Germinal center (tissue), 1 donor: ENCODE measurements at regions not wholly inside any gene's neighbourhood (a gene's known extent, or its start where the extent isn't known, plus 50 kb on each side); places are given as distances from the start of the nearest gene placed in this dataset.

ENCODE experiments used
- DNase-seq: peaks from one replicate; pipeline ENCODE4 v3.0.0; 2012; ENCODE audit warnings: mixed read lengths, low spot score

DNA sequence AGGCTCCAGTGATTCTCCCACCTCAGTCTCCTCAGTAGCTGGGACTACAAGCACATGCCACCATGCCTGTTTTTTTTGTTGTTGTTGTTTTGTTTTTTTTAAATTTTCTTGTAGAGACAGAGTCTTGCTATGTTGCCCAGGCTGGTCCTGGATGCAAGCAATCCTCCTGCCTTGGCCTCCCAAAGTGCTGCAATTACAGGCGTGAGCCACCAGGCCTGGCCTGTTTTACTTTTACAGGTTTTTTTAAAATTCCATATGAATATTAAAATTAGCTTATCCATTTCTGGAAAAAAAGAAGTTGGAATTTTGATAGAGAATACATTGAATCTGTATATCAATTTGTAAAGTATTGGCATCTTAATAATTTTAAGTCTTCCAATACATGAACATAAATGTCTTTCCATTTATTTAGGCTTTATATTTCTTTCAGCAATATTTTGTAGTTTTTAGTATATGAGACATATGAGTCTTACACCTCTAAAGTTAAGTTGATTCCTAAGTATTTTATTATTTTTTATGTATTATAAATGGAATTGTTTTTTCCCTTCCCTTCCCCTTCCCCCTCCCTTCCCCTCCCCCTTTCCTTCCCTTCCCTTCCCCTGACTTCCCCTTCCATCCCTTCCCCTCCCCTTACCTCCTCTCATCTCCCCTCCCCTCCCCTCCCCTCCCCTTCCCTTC, 323.5 kb upstream of the SALL1 start:
- no peak for DNase-seq

DNA sequence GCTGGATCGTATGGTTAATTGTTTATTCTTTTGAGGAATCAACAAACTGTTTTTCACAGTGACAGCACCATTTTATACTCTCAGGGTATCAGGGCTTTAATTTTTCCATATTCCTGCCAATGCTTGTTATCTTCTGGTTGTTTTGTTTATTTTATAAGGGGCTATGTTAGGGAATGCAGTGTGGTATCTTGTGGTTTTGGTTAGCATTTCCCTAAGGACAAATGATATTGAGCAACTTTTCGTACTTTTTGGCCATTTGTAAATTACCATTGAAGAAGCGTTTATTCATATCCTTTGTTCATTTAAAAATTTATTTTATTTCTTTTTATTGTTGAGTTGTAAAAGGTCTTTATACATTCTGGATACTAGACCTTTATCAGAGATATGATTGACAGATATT, 322.0 kb upstream of the SALL1 start:
- DNase-seq = no peak

GRCh38 chr16:51470492-51470891, 319.4 kb upstream of the SALL1 start:
- no peak for DNase-seq

DNA sequence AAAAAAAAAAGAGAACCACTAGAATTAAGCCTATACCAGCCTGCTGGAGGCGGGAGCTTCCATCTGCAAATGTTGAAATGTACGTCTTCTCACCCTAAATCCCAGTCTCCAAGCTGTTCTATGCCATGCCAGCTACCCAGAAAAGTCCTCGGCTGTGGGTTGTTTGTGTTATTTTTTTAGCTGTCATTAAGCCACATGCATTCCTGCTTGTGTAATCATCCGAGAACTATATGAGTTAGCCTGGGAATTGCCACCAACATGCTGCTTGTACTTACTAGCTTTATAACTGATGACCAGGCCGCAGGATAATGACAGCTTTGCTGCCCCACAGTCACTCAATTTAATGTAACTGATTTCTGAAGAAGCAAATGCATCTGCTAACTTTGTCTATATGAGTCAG, 313.9 kb upstream of the SALL1 start:
- no peak for DNase-seq

- DNase-seq = no peak
These were observed 310.2 kb upstream of the SALL1 start for GRCh38 chr16:51461255-51461654.

GRCh38 chr16:51458356-51459140, 307.5 kb upstream of the SALL1 start:
- no peak for DNase-seq

DNA sequence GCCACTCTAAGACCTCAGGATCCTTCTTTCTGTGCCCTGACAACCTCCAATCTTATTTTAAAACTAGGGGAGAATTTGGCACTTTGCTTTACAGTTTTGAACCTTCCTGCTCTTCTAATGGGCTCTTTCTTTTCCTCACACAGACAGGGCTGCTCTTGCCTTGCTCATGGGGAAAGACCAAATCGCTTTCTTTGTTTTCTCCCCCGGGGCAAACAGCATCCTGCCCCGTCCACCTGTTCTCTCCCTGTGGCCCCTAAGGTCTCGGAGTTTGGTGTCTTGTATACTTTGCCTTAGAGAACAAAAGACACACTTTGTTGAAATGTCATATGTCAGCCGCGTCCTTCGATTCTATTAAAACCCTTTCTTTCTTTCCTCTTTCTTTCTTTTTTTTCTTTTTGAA, 306.7 kb upstream of the SALL1 start:
- DNase-seq = no peak

DNA sequence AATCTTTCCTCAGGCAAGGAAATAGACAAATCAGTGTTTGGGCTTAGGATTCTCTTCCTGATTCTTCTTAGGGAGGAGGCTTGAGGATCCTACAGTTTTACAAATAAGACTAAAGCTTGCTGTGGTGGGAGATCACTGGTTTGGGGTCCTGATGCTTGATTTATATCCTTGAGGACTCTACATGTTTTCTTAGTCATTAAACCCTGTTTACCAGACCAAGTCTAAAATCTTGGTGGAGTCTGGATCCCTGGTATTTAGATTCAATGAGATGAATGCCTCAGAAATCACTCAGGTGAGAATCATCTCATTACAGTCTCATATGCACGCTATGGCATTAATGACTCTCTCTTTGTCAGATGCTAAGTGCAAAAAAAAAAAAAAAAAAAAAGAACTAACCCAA, 304.3 kb upstream of the SALL1 start:
- DNase-seq = no peak

DNA sequence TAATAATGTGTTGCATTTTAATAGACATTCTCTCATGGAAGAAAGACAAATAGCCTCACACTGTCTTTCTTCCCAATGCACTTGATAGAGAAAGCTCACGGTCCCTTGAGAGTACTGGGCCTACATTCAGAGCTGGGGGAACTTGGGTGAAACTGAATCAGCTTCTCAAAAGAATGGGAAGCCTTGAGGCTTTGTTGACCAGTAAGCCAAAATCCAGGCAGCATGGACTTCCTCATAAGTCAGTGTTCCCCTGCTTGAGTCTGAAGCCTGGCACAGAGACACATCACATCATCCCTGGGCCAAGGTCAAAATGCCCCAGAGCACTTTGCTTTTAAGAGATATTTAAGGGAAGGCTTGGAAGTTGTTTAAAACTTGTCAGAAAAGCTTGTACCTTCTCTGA, 302.2 kb upstream of the SALL1 start:
- DNase-seq = no peak

DNA sequence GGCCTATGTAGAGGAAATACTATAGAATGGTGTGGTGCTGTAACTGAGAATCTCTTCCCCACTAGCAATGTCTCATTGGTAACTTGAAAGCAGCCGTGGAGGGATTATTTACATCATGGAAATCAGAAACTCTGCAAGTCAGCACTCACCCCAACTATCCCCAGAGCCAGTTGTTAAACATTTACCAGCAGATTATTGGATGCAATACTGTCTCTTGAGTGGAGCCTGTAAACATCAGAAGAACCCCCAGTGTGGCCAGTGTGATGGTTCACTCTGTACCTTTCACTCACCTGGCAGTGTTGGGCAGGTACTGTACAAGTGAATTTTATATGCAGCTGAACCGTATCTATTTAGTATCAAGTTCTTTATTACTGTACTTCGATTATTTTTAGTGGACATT, 299.8 kb upstream of the SALL1 start:
- DNase-seq = no peak

- no peak for DNase-seq
These were observed 299.3 kb upstream of the SALL1 start for GRCh38 chr16:51450376-51450775.

DNA sequence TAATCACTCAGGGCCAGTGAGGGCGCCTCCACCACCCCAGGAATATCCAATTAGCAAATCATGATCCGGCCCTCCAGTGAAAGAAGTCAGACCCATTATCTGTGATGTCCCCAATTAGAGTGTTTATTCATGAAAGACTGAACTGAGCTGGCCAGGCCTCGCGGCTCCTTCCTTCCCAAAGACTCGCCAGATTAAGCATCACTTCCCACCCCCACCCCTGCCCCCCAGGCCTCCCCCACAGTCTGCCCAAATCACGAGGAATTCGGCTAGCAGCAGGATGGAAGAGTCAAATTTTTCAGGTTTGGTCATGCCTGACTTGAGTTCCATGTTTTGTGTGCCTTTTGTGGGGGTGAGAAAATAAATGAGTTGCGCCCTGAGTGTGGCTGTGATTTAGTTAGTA, 298.4 kb upstream of the SALL1 start:
- no peak for DNase-seq

DNA sequence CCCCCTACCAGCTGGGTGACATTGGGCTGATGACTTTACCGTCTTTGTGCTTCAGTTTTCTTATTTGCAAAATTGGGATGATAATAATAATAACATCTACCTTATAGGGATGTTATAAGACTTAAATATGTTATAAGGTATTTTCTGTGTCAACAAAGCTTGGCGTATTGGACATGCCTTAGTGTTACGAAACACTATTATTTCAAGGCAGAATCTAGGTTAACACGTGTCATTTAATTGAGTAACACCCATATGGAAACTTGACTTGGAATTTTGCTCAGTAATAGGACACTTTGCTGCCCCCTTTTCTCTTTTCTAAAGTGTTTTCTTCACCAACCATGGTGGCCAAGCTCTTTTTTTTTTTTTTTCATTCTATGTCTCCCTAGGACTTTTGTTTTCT, 294.2 kb upstream of the SALL1 start:
- DNase-seq = no peak

DNA sequence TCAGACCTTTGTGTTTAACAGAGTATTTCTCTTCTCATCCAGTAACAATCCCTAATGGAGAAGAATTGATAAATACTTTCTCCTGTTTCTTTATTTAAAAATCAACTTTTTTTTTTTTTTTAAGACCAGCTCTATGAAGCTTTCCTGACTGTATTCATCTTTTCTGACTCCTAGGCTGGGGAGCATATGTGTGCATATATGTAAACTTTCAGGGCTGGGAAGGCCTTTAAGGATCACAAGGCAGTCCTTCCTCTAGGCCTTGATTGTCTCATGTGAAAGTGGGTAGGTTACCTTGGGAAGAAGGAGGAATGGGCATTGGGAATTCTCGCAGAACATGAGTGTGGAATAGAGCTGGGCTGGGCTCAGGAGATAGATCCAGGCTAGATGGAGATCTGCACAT, 292.9 kb upstream of the SALL1 start:
- no peak for DNase-seq

GRCh38 chr16:51442141-51442870, 291.2 kb upstream of the SALL1 start:
- no peak for DNase-seq

DNA sequence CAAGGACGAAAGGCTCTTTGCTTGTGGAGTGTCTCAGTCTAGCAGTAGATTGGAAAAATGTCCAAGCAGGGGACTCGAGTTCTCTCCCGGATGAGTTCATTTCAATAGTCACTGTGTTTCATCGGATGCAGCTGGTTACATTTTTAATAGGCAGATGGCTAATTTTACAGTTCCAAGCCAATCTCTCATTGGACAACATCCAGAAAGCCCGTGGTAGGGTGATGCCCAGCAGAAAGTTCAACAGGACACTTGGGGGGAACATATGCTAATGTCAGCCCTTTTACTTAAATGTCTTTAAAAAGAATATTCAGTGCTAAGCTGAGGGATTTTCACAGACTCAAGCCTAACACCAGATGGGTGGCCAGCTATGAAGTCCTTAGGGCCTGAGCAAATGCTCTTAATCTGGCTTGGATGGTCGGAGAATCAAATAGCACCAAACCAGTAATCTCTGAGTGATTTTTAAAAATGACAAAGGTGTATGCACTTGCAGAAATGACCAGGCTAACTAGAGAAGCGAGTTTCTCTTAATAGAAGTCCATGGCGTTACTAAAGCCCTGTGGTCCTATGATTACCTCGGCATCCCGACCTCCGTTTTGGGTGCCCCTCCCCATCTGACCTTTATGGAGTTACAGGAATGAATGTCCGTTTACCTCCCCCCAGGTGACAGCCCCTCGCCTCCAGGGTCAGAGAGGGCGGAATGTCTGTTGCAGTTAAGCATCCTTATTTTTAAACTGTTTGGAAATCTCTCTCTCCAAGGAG, 289.2 kb upstream of the SALL1 start:
- no peak for DNase-seq

DNA sequence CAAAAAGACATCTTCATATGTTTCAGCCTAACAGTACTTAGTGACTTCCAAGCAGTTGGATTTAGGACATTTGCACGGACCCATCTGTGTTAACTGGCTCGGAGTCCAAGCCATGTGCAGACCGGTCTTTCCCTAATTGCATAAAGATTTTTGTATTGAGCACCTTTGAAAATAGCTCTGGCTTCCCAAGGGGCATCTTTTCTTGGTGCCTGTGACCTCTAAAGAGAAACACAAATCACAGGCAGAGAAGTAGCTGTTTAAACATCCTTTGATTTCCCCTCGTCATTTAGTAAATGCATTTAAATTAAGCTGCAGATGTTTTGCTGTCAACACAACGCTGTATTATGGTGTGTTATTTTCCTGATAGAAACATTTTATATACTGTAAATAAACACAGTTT, 288.2 kb upstream of the SALL1 start:
- no peak for DNase-seq

- DNase-seq = no peak
These were observed 285.7 kb upstream of the SALL1 start for GRCh38 chr16:51436742-51437141.

- DNase-seq = no peak
These were observed 283.6 kb upstream of the SALL1 start for GRCh38 chr16:51434567-51435198.

- DNase-seq = no peak
These were observed 282.5 kb upstream of the SALL1 start for GRCh38 chr16:51433599-51433998.

DNA sequence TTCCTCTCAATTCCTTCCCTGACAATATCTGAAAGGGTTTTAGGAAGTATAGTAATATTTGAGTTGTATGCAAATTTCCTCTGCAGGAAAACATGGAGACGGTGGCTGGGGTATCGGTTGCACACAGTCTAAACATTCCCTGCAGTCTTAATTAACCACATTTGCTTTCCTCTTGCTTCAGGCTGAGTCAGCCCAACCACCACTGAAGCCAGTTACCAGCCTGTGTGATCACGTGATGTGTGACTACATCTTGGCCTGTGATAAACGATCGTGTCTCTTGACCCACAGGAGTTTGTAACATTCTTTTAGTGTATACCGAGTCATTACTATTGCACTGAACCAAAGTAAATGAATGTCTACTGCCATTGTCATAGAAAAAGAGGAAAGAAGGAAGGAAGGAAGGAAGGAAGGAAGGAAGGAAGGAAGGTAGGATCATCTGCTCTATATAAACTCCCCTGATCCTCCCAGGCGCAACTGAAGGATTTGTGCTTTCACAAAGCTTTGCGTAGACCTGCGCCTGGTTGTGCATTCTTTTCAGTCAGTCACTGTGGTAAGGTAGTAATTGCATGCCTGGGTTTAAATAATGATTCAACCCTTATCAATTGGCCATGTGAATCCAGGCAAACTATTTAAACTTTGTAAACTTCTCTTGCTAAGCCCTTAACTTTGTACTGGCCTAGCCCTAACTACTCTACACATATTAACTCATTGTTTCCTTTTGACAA, 280.6 kb upstream of the SALL1 start:
- DNase-seq = no peak
